Astrocyte (in vitro differentiated cells and primary cell): ENCODE measurements at regions not wholly inside any gene's neighbourhood (a gene's known extent, or its start where the extent isn't known, plus 50 kb on each side); places are given as distances from the start of the nearest gene placed in this dataset.

ENCODE experiments used
- DNase-seq: peaks from one replicate; pipeline ENCODE4 v3.0.0-alpha.2; 2010; ENCODE audit warnings: low read depth
- FAIRE-seq: peaks from 2 replicates; lab custom pipeline; 2011; peaks lifted over from hg19 to GRCh38; lab: Jason Lieb, UNC
- H2AFZ ChIP-seq: 2 replicates; pipeline ENCODE4 v1.6.0; 2012; ENCODE audit warnings: low read depth, low read length, inconsistent platforms
- H3K27ac ChIP-seq: 2 replicates; pipeline ENCODE4 v1.5.1; 2011; ENCODE audit warnings: low read depth, low read length, inconsistent platforms
- H3K27me3 ChIP-seq: 2 replicates; pipeline ENCODE4 v1.6.0; 2011; ENCODE audit warnings: low read length, inconsistent platforms; ENCODE audit not compliant: insufficient read depth
- H3K36me3 ChIP-seq: 2 replicates; pipeline ENCODE4 v1.5.1; 2011; ENCODE audit warnings: low read length, inconsistent platforms; ENCODE audit not compliant: insufficient read depth
- H3K4me1 ChIP-seq: 2 replicates; pipeline ENCODE4 v1.5.1; 2011; ENCODE audit warnings: low read length, inconsistent platforms; ENCODE audit not compliant: insufficient read depth
- H3K4me2 ChIP-seq: 2 replicates; pipeline ENCODE4 v1.6.0; 2012; ENCODE audit warnings: low read length, inconsistent platforms
- H3K4me3 ChIP-seq: 2 replicates; pipeline ENCODE4 v1.5.1; 2011; ENCODE audit warnings: low read depth, mild to moderate bottlenecking, low read length, inconsistent platforms; ENCODE audit not compliant: insufficient read depth
- H3K79me2 ChIP-seq: 2 replicates; pipeline ENCODE4 v1.6.0; 2012; ENCODE audit warnings: mild to moderate bottlenecking, low read length, inconsistent platforms; ENCODE audit not compliant: insufficient read depth
- H3K9ac ChIP-seq: 2 replicates; pipeline ENCODE4 v1.6.0; 2012; ENCODE audit warnings: mild to moderate bottlenecking, low read length, inconsistent platforms
- H3K9me3 ChIP-seq: 2 replicates; pipeline ENCODE4 v1.5.1; 2012; ENCODE audit warnings: low read depth, mild to moderate bottlenecking, low read length, inconsistent platforms; ENCODE audit not compliant: insufficient read depth
- H4K20me1 ChIP-seq: 2 replicates; pipeline ENCODE4 v1.6.0; 2012; ENCODE audit warnings: low read length, inconsistent platforms; ENCODE audit not compliant: insufficient read depth
- H3K27ac Mint-ChIP-seq: one replicate; pipeline ENCODE4 v1.8.0; 2021; ENCODE audit warnings: mild to moderate bottlenecking, mixed read lengths; ENCODE audit not compliant: unreplicated experiment
- H3K27me3 Mint-ChIP-seq: one replicate; pipeline ENCODE4 v1.8.0; 2021; ENCODE audit warnings: low read depth, mixed read lengths; ENCODE audit not compliant: unreplicated experiment
- H3K36me3 Mint-ChIP-seq: one replicate; pipeline ENCODE4 v1.8.0; 2021; ENCODE audit warnings: low read depth, mixed read lengths; ENCODE audit not compliant: unreplicated experiment
- H3K4me1 Mint-ChIP-seq: one replicate; pipeline ENCODE4 v1.8.0; 2021; ENCODE audit warnings: low read depth, mixed read lengths; ENCODE audit not compliant: unreplicated experiment
- H3K4me3 Mint-ChIP-seq: one replicate; pipeline ENCODE4 v1.8.0; 2021; ENCODE audit warnings: mild to moderate bottlenecking, moderate library complexity, mixed read lengths; ENCODE audit not compliant: unreplicated experiment
- H3K9me3 Mint-ChIP-seq: one replicate; pipeline ENCODE4 v1.8.0; 2021; ENCODE audit warnings: mild to moderate bottlenecking, mixed read lengths; ENCODE audit not compliant: unreplicated experiment
- EZH2 ChIP-seq: IDR thresholded peaks from 2 replicates; pipeline ENCODE4 v1.6.1; 2012; ENCODE audit warnings: mild to moderate bottlenecking, low read length, inconsistent platforms; ENCODE audit not compliant: insufficient read depth
- TF ChIP-seq, protein P1 (sequence below): IDR thresholded peaks from 2 replicates; pipeline ENCODE4 v1.5.1; 2011; ENCODE audit warnings: low read depth, mild to moderate bottlenecking, inconsistent platforms, low read length, moderate library complexity; ENCODE audit not compliant: insufficient read depth

DNA sequence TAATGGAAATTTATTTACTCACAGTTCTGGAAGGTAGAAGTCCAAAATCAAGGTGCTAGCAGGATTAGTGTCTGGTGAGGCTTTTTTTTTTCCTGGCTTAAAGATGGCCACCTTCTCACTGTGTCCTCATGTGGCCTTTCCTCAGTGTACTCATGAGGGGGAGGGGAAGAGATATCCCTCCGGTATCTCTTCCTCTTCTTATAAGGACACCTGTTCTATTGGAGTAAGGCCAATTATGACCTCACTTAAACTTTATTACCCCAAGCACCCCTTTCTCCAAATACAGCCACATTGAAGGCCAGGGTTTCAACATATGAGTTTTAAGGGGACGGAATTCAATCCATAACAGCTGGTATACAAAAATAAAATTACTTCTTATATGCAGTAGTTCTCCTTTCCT, 203.7 kb upstream of the C1orf87 start:
- Histone ChIP-seq H3K9ac (no peak overlapping the region), H3K4me1 (peaks cover 20% of the 10 kb centered on the region), H4K20me1 (no peaks in the 10 kb centered on the region), H3K9me3 (no peaks in the 10 kb centered on the region), H3K4me2 (no peak overlapping the region), H3K79me2 (no peaks in the 10 kb centered on the region), H3K27ac (no peak overlapping the region), H3K27me3 (no peaks in the 10 kb centered on the region), H3K4me3 (no peak overlapping the region), H2AFZ (no peak overlapping the region), H3K36me3 (no peaks in the 10 kb centered on the region)
- no peak overlapping the region for H3K4me3 Mint-ChIP-seq
- H3K9me3 Mint-ChIP-seq = no peaks in the 10 kb centered on the region
- H3K27me3 Mint-ChIP-seq = no peaks in the 10 kb centered on the region
- DNase-seq (no peak), FAIRE-seq (no peak)
- TF ChIP-seq, protein P1, sequence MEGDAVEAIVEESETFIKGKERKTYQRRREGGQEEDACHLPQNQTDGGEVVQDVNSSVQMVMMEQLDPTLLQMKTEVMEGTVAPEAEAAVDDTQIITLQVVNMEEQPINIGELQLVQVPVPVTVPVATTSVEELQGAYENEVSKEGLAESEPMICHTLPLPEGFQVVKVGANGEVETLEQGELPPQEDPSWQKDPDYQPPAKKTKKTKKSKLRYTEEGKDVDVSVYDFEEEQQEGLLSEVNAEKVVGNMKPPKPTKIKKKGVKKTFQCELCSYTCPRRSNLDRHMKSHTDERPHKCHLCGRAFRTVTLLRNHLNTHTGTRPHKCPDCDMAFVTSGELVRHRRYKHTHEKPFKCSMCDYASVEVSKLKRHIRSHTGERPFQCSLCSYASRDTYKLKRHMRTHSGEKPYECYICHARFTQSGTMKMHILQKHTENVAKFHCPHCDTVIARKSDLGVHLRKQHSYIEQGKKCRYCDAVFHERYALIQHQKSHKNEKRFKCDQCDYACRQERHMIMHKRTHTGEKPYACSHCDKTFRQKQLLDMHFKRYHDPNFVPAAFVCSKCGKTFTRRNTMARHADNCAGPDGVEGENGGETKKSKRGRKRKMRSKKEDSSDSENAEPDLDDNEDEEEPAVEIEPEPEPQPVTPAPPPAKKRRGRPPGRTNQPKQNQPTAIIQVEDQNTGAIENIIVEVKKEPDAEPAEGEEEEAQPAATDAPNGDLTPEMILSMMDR = no peak
- TF ChIP-seq EZH2 = no peak
- no peaks in the 10 kb centered on the region for H3K36me3 Mint-ChIP-seq
- no peak overlapping the region for H3K27ac Mint-ChIP-seq
- H3K4me1 Mint-ChIP-seq = peaks cover 19% of the 10 kb centered on the region

DNA sequence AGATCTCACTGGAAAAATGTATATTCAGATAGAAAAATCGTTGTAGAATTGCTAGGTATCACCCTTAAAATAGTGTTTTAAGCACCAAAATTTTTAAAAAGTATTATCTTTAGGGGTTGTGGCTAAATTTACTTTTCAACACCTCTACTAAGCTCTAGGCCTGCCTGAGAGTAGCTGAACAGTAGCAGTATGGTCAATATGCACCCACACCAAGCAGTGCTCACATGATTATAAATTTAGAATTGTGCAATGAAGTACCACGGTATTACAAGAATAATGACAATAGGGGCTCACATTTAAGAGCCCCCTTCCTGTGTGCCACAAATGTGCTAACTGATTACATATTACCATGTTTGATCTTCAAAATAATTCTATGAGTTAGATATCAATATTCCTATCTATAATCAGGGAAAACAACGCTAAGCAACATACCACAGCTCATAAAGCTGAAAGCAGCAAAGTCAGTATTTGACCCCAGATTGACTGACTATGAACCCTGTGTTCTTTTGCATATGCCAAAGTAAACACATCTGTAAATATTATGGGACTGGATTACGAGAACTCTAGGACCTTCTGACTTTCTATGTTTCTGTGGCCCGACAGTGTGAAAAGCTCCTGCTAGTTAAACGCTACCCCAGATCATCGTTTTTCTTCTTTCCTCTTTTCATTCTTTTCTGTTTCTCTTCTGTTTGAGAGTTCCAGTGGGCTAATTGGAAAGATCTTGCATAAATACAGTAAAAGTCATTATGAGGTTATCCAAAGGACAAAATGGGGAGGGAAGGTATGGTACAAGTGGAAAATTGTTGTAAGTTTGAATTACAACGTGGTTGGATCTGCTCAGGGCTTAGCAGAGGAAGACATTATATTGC, 201.1 kb upstream of the C1orf87 start:
- H3K27ac Mint-ChIP-seq = no peak overlapping the region
- TF ChIP-seq EZH2 = no peak
- no peak for FAIRE-seq

GRCh38 chr1:60273185-60273584, 199.6 kb upstream of the C1orf87 start:
- Mint-ChIP-seq H3K9me3 (no peaks in the 10 kb centered on the region), H3K4me3 (no peak overlapping the region), H3K4me1 (no peaks in the 10 kb centered on the region), H3K27me3 (peaks cover 3% of the 10 kb centered on the region), H3K27ac (no peak overlapping the region), H3K36me3 (no peaks in the 10 kb centered on the region)
- no peak overlapping the region for H3K4me3 ChIP-seq
- no peak overlapping the region for H2AFZ ChIP-seq
- FAIRE-seq (no peak), DNase-seq (no peak)
- no peak overlapping the region for H3K9ac ChIP-seq
- TF ChIP-seq, protein P1 = no peak
- TF ChIP-seq EZH2 = no peak
- H3K36me3 ChIP-seq = no peaks in the 10 kb centered on the region
- no peak overlapping the region for H3K4me2 ChIP-seq
- H3K4me1 ChIP-seq = no peaks in the 10 kb centered on the region
- H4K20me1 ChIP-seq = no peaks in the 10 kb centered on the region
- no peaks in the 10 kb centered on the region for H3K27me3 ChIP-seq
- H3K9me3 ChIP-seq = no peaks in the 10 kb centered on the region
- H3K79me2 ChIP-seq = no peaks in the 10 kb centered on the region
- H3K27ac ChIP-seq = no peak overlapping the region

More for the DNA sequence above, 201.1 kb upstream of the C1orf87 start:
- DNase-seq = no peak
- H3K9ac ChIP-seq = no peak overlapping the region
- Mint-ChIP-seq H3K4me1 (no peaks in the 10 kb centered on the region), H3K4me3 (no peak overlapping the region), H3K27me3 (peaks cover 3% of the 10 kb centered on the region), H3K36me3 (no peaks in the 10 kb centered on the region), H3K9me3 (no peaks in the 10 kb centered on the region)
- no peaks in the 10 kb centered on the region for H3K9me3 ChIP-seq
- H3K27ac ChIP-seq = no peak overlapping the region
- H3K4me2 ChIP-seq = no peak overlapping the region
- H2AFZ ChIP-seq = no peak overlapping the region
- no peaks in the 10 kb centered on the region for H3K36me3 ChIP-seq
- no peaks in the 10 kb centered on the region for H4K20me1 ChIP-seq
- H3K79me2 ChIP-seq = no peaks in the 10 kb centered on the region
- no peak overlapping the region for H3K4me3 ChIP-seq
- H3K4me1 ChIP-seq = peaks cover 3% of the 10 kb centered on the region
- H3K27me3 ChIP-seq = no peaks in the 10 kb centered on the region
